HEK293 (cell line): ENCODE measurements at regions not wholly inside any gene's neighbourhood (a gene's known extent, or its start where the extent isn't known, plus 50 kb on each side); places are given as distances from the start of the nearest gene placed in this dataset.

Source experiments
- BCL11A ChIP-seq: fragments of 450-650 bp; formaldehyde crosslinking; IDR thresholded peaks from 2 replicates; pipeline ENCODE4 v1.5.1; 2016; ENCODE audit warnings: low read depth, missing biosample characterization, missing genetic modification characterization
- HOXC10 ChIP-seq: sonication (generic); formaldehyde crosslinking; IDR thresholded peaks from 2 replicates; pipeline ENCODE4 v1.8.1; 2023; ENCODE audit warnings: mild to moderate bottlenecking, missing genetic modification reagents
- MEIS1 ChIP-seq: sonication (generic); formaldehyde crosslinking; IDR thresholded peaks from 2 replicates; pipeline ENCODE4 v1.8.1; 2022; ENCODE audit warnings: missing genetic modification reagents, mild to moderate bottlenecking, borderline replicate concordance
- OSR2 ChIP-seq: fragments of 450-650 bp; formaldehyde crosslinking; IDR thresholded peaks from 2 replicates; pipeline ENCODE4 v1.5.1; 2016; ENCODE audit warnings: missing biosample characterization, missing genetic modification characterization
- ZNF24 ChIP-seq: fragments of 450-650 bp; formaldehyde crosslinking; IDR thresholded peaks from 2 replicates; pipeline ENCODE4 v1.5.1; 2016; ENCODE audit warnings: missing biosample characterization, missing genetic modification characterization
- ZNF302 ChIP-seq: fragments of 450-650 bp; formaldehyde crosslinking; IDR thresholded peaks from 2 replicates; pipeline ENCODE4 v1.5.1; 2016; ENCODE audit warnings: missing biosample characterization, missing genetic modification characterization, low read depth
- ZNF510 ChIP-seq: fragments of 450-650 bp; formaldehyde crosslinking; IDR thresholded peaks from 2 replicates; pipeline ENCODE4 v1.5.1; 2018; ENCODE audit warnings: mild to moderate bottlenecking, missing genetic modification characterization, missing biosample characterization; ENCODE audit not compliant: insufficient replicate concordance
- ZNF530 ChIP-seq: fragments of 450-650 bp; formaldehyde crosslinking; IDR thresholded peaks from 2 replicates; pipeline ENCODE4 v1.5.1; 2016; ENCODE audit warnings: low read depth, missing biosample characterization, missing genetic modification characterization
- ZNF621 ChIP-seq: fragments of 450-650 bp; formaldehyde crosslinking; IDR thresholded peaks from 2 replicates; pipeline ENCODE4 v1.5.1; 2017; ENCODE audit warnings: missing biosample characterization, missing genetic modification characterization
- ZNF677 ChIP-seq: fragments of 450-650 bp; IDR thresholded peaks from 2 replicates; pipeline ENCODE4 v1.5.0; 2018; ENCODE audit warnings: missing biosample characterization, mild to moderate bottlenecking, missing genetic modification characterization, moderate library complexity
- ZXDB ChIP-seq: fragments of 450-650 bp; formaldehyde crosslinking; IDR thresholded peaks from 2 replicates; pipeline ENCODE4 v1.5.1; 2016; ENCODE audit warnings: missing biosample characterization, missing genetic modification characterization
- TF ChIP-seq, protein P1 (sequence below): fragments of 450-650 bp; formaldehyde crosslinking; IDR thresholded peaks from 2 replicates; pipeline ENCODE4 v1.5.1; 2017; ENCODE audit warnings: missing biosample characterization, missing genetic modification characterization
- TF ChIP-seq, protein P2 (sequence below): fragments of 450-650 bp; formaldehyde crosslinking; IDR thresholded peaks from 2 replicates; pipeline ENCODE4 v1.5.1; 2016; ENCODE audit warnings: missing biosample characterization, missing genetic modification characterization, low read depth
- TF ChIP-seq, protein P3 (sequence below): fragments of 450-650 bp; formaldehyde crosslinking; IDR thresholded peaks from 2 replicates; pipeline ENCODE4 v1.5.1; 2016; ENCODE audit warnings: missing biosample characterization, missing genetic modification characterization
- TF ChIP-seq, protein P4 (sequence below): fragments of 450-650 bp; IDR thresholded peaks from 2 replicates; pipeline ENCODE4 v1.5.1; 2018; ENCODE audit warnings: missing biosample characterization, mild to moderate bottlenecking, missing genetic modification characterization
- TF ChIP-seq, protein P5 (sequence below): fragments of 450-650 bp; formaldehyde crosslinking; IDR thresholded peaks from 2 replicates; pipeline ENCODE4 v1.5.1; 2017; ENCODE audit warnings: missing biosample characterization, missing genetic modification characterization

DNA sequence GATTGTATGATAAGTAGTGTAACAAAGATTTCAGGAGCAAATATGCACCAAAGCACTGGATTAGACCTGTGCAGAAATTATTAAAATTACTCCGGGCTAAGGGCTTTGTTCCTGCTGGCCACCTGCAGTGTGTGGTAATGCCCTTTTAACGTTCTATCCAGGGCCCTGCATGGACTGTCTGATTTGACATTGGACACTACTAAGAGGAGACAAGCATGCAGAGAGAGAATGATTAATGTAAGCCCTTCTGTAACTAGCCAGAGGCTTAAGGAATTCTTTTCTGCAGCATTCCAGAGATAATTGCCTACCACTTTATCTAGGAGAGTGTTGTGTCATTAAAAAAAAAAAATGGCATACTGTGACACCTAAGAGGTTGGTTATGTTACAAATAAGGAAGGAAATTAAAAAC is 117.0 kb downstream of the PCDH7 start (continued):
- TF ChIP-seq, protein P1, sequence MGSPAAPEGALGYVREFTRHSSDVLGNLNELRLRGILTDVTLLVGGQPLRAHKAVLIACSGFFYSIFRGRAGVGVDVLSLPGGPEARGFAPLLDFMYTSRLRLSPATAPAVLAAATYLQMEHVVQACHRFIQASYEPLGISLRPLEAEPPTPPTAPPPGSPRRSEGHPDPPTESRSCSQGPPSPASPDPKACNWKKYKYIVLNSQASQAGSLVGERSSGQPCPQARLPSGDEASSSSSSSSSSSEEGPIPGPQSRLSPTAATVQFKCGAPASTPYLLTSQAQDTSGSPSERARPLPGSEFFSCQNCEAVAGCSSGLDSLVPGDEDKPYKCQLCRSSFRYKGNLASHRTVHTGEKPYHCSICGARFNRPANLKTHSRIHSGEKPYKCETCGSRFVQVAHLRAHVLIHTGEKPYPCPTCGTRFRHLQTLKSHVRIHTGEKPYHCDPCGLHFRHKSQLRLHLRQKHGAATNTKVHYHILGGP (tag by site-specific recombination), result no peak
- TF ChIP-seq ZNF302 (no peak), ZNF530 (no peak), MEIS1 (CRISPR knock-in tag) (peak; percentile 79; the same call in 1 of the 2 replicates), HOXC10 (CRISPR knock-in tag) (no peak), BCL11A (tag by site-specific recombination) (0 out of 2 replicates have a peak, but pooled peaks have one; percentile 53), ZNF677 (tag by site-specific recombination) (no peak), OSR2 (tag by site-specific recombination) (peak; percentile 67), ZXDB (peak; percentile 66; the same call in 1 of the 2 replicates), ZNF621 (tag by site-specific recombination) (no peak), ZNF510 (tag by site-specific recombination) (peak; percentile 18), ZNF24 (no peak)
- TF ChIP-seq, protein P2, sequence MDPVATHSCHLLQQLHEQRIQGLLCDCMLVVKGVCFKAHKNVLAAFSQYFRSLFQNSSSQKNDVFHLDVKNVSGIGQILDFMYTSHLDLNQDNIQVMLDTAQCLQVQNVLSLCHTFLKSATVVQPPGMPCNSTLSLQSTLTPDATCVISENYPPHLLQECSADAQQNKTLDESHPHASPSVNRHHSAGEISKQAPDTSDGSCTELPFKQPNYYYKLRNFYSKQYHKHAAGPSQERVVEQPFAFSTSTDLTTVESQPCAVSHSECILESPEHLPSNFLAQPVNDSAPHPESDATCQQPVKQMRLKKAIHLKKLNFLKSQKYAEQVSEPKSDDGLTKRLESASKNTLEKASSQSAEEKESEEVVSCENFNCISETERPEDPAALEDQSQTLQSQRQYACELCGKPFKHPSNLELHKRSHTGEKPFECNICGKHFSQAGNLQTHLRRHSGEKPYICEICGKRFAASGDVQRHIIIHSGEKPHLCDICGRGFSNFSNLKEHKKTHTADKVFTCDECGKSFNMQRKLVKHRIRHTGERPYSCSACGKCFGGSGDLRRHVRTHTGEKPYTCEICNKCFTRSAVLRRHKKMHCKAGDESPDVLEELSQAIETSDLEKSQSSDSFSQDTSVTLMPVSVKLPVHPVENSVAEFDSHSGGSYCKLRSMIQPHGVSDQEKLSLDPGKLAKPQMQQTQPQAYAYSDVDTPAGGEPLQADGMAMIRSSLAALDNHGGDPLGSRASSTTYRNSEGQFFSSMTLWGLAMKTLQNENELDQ (tag by site-specific recombination), result no peak
- TF ChIP-seq, protein P3, sequence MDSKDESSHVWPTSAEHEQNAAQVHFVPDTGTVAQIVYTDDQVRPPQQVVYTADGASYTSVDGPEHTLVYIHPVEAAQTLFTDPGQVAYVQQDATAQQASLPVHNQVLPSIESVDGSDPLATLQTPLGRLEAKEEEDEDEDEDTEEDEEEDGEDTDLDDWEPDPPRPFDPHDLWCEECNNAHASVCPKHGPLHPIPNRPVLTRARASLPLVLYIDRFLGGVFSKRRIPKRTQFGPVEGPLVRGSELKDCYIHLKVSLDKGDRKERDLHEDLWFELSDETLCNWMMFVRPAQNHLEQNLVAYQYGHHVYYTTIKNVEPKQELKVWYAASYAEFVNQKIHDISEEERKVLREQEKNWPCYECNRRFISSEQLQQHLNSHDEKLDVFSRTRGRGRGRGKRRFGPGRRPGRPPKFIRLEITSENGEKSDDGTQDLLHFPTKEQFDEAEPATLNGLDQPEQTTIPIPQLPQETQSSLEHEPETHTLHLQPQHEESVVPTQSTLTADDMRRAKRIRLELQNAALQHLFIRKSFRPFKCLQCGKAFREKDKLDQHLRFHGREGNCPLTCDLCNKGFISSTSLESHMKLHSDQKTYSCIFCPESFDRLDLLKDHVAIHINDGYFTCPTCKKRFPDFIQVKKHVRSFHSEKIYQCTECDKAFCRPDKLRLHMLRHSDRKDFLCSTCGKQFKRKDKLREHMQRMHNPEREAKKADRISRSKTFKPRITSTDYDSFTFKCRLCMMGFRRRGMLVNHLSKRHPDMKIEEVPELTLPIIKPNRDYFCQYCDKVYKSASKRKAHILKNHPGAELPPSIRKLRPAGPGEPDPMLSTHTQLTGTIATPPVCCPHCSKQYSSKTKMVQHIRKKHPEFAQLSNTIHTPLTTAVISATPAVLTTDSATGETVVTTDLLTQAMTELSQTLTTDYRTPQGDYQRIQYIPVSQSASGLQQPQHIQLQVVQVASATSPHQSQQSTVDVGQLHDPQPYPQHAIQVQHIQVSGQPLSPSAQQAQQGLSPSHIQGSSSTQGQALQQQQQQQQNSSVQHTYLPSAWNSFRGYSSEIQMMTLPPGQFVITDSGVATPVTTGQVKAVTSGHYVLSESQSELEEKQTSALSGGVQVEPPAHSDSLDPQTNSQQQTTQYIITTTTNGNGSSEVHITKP (tag by site-specific recombination), result 0 out of 2 replicates have a peak, but pooled peaks have one; percentile 15
- TF ChIP-seq, protein P4, sequence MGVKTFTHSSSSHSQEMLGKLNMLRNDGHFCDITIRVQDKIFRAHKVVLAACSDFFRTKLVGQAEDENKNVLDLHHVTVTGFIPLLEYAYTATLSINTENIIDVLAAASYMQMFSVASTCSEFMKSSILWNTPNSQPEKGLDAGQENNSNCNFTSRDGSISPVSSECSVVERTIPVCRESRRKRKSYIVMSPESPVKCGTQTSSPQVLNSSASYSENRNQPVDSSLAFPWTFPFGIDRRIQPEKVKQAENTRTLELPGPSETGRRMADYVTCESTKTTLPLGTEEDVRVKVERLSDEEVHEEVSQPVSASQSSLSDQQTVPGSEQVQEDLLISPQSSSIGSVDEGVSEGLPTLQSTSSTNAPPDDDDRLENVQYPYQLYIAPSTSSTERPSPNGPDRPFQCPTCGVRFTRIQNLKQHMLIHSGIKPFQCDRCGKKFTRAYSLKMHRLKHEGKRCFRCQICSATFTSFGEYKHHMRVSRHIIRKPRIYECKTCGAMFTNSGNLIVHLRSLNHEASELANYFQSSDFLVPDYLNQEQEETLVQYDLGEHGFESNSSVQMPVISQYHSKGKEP (tag by site-specific recombination), result peak; percentile 66
- TF ChIP-seq, protein P5, sequence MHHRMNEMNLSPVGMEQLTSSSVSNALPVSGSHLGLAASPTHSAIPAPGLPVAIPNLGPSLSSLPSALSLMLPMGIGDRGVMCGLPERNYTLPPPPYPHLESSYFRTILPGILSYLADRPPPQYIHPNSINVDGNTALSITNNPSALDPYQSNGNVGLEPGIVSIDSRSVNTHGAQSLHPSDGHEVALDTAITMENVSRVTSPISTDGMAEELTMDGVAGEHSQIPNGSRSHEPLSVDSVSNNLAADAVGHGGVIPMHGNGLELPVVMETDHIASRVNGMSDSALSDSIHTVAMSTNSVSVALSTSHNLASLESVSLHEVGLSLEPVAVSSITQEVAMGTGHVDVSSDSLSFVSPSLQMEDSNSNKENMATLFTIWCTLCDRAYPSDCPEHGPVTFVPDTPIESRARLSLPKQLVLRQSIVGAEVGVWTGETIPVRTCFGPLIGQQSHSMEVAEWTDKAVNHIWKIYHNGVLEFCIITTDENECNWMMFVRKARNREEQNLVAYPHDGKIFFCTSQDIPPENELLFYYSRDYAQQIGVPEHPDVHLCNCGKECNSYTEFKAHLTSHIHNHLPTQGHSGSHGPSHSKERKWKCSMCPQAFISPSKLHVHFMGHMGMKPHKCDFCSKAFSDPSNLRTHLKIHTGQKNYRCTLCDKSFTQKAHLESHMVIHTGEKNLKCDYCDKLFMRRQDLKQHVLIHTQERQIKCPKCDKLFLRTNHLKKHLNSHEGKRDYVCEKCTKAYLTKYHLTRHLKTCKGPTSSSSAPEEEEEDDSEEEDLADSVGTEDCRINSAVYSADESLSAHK, result no peak; the same call in 1 of the 2 replicates
